H9 (cell line): ENCODE measurements at regions not wholly inside any gene's neighbourhood (a gene's known extent, or its start where the extent isn't known, plus 50 kb on each side); places are given as distances from the start of the nearest gene placed in this dataset.

Experiments used
- DNase-seq: peaks from one replicate; pipeline ENCODE4 v3.0.0-alpha.2; 2017
- H2AFZ ChIP-seq: one replicate; pipeline ENCODE4 v1.6.1; 2013; ENCODE audit warnings: mild to moderate bottlenecking, low read length, control low read depth, moderate library complexity
- H2AK5ac ChIP-seq: 2 replicates; pipeline ENCODE4 v1.6.1; 2013; ENCODE audit warnings: low read length, control low read depth, mixed read lengths; ENCODE audit not compliant: insufficient read length
- H2BK120ac ChIP-seq: one replicate; pipeline ENCODE4 v1.6.1; 2013; ENCODE audit warnings: low read depth, mild to moderate bottlenecking, low read length, control low read depth, inconsistent platforms; ENCODE audit not compliant: poor library complexity, severe bottlenecking
- H2BK12ac ChIP-seq: 2 replicates; pipeline ENCODE4 v1.6.1; 2013; ENCODE audit warnings: low read length, control low read depth, mixed read lengths, low read depth; ENCODE audit not compliant: insufficient read length
- H2BK15ac ChIP-seq: 2 replicates; pipeline ENCODE4 v1.6.1; 2013; ENCODE audit warnings: low read depth, low read length, control low read depth
- H2BK20ac ChIP-seq: one replicate; pipeline ENCODE4 v1.6.1; 2013; ENCODE audit warnings: low read depth, mild to moderate bottlenecking, low read length, control low read depth, inconsistent platforms; ENCODE audit not compliant: poor library complexity, severe bottlenecking
- H2BK5ac ChIP-seq: 2 replicates; pipeline ENCODE4 v1.6.1; 2013; ENCODE audit warnings: low read length, control low read depth, mixed read lengths; ENCODE audit not compliant: insufficient read length
- H3K14ac ChIP-seq: 2 replicates; pipeline ENCODE4 v1.6.1; 2013; ENCODE audit warnings: low read length, control low read depth; ENCODE audit not compliant: insufficient read depth
- H3K18ac ChIP-seq: 2 replicates; pipeline ENCODE4 v1.6.1; 2013; ENCODE audit warnings: low read depth, mild to moderate bottlenecking, mixed read lengths, low read length, control low read depth; ENCODE audit not compliant: insufficient read length
- H3K23ac ChIP-seq: 2 replicates; pipeline ENCODE4 v1.6.1; 2013; ENCODE audit warnings: low read length, control low read depth, mixed read lengths, low read depth; ENCODE audit not compliant: insufficient read length
- H3K23me2 ChIP-seq: 2 replicates; pipeline ENCODE4 v1.6.1; 2013; ENCODE audit warnings: low read depth, mild to moderate bottlenecking, mixed read lengths, low read length, control low read depth; ENCODE audit not compliant: insufficient read length, poor library complexity, severe bottlenecking
- H3K27ac ChIP-seq: 2 replicates; pipeline ENCODE4 v1.5.1; 2013; ENCODE audit warnings: low read length, control low read depth, mixed read lengths, low read depth; ENCODE audit not compliant: insufficient read length
- H3K27me3 ChIP-seq: 2 replicates; pipeline ENCODE4 v1.6.1; 2013; ENCODE audit warnings: low read length, control low read depth, inconsistent platforms; ENCODE audit not compliant: insufficient read depth
- H3K4ac ChIP-seq: 2 replicates; pipeline ENCODE4 v1.6.1; 2013; ENCODE audit warnings: low read depth, mild to moderate bottlenecking, control low read depth, inconsistent platforms, low read length, moderate library complexity
- H3K4me1 ChIP-seq: 2 replicates; pipeline ENCODE4 v1.6.1; 2013; ENCODE audit warnings: low read length, control low read depth, inconsistent platforms; ENCODE audit not compliant: insufficient read depth
- H3K4me2 ChIP-seq: 2 replicates; pipeline ENCODE4 v1.6.1; 2013; ENCODE audit warnings: low read length, control low read depth, mixed read lengths; ENCODE audit not compliant: insufficient read length, insufficient read depth
- H3K56ac ChIP-seq: 2 replicates; pipeline ENCODE4 v1.6.1; 2013; ENCODE audit warnings: low read depth, mild to moderate bottlenecking, mixed read lengths, low read length, control low read depth; ENCODE audit not compliant: insufficient read length
- H3K79me1 ChIP-seq: 2 replicates; pipeline ENCODE4 v1.6.1; 2013; ENCODE audit warnings: low read depth, mild to moderate bottlenecking, moderate library complexity, low read length, control low read depth, inconsistent platforms; ENCODE audit not compliant: insufficient read depth, poor library complexity, severe bottlenecking
- H3K79me2 ChIP-seq: 2 replicates; pipeline ENCODE4 v1.6.1; 2013; ENCODE audit warnings: low read length, control low read depth, inconsistent platforms; ENCODE audit not compliant: insufficient read depth
- H3K9ac ChIP-seq: 2 replicates; pipeline ENCODE4 v1.6.1; 2013; ENCODE audit warnings: low read length, control low read depth, mixed read lengths; ENCODE audit not compliant: insufficient read length; ENCODE audit errors: extremely low read depth
- H3K9me3 ChIP-seq: one replicate; pipeline ENCODE4 v1.6.1; 2013; ENCODE audit warnings: low read depth, low read length, inconsistent platforms; ENCODE audit not compliant: control insufficient read depth
- H3T11ph ChIP-seq: one replicate; pipeline ENCODE4 v1.6.1; 2013; ENCODE audit warnings: mild to moderate bottlenecking, low read length, control low read depth, inconsistent platforms
- H4K20me1 ChIP-seq: one replicate; pipeline ENCODE4 v1.6.1; 2013; ENCODE audit not compliant: control insufficient read depth, insufficient read length, insufficient read depth
- H4K5ac ChIP-seq: 2 replicates; pipeline ENCODE4 v1.6.1; 2013; ENCODE audit warnings: low read depth, mild to moderate bottlenecking, mixed read lengths, low read length, control low read depth; ENCODE audit not compliant: insufficient read length
- H4K8ac ChIP-seq: replicated peaks from 2 replicates; pipeline ENCODE4 v1.6.1; 2013; ENCODE audit warnings: low read length, control low read depth, mixed read lengths, low read depth; ENCODE audit not compliant: insufficient read length
- H4K91ac ChIP-seq: 2 replicates; pipeline ENCODE4 v1.6.1; 2013; ENCODE audit warnings: low read depth, mild to moderate bottlenecking, moderate library complexity, mixed read lengths, low read length, control low read depth; ENCODE audit not compliant: insufficient read length
- H3K27ac Mint-ChIP-seq, 3 experiments: 2 replicates in 2 of 3; 3 replicates in 1 of 3; pipeline ENCODE4 v1.8.0; 2020 to 2021; ENCODE audit warnings: mixed read lengths in 3 of 3, mild to moderate bottlenecking in 1 of 3, moderate library complexity in 1 of 3
- H3K27me3 Mint-ChIP-seq: 2 replicates; pipeline ENCODE4 v1.8.0; 2021; ENCODE audit warnings: low read depth, mild to moderate bottlenecking, moderate library complexity, mixed read lengths
- H3K36me3 Mint-ChIP-seq, 3 experiments: 2 replicates in 2 of 3; 3 replicates in 1 of 3; pipeline ENCODE4 v1.8.0; 2020 to 2021; ENCODE audit warnings: low read depth in 3 of 3, mixed read lengths in 3 of 3; ENCODE audit not compliant: insufficient read depth in 1 of 3
- H3K4me1 Mint-ChIP-seq, 2 experiments: 2 replicates each; pipeline ENCODE4 v1.8.0; 2020; ENCODE audit warnings: mixed read lengths in 2 of 2
- H3K4me3 Mint-ChIP-seq, 2 experiments: 2 replicates in 1 of 2; 3 replicates in 1 of 2; pipeline ENCODE4 v1.8.0; 2020 to 2021; ENCODE audit warnings: mild to moderate bottlenecking in 2 of 2, mixed read lengths in 2 of 2, moderate library complexity in 1 of 2
- H3K9me3 Mint-ChIP-seq, 2 experiments: 2 replicates in 1 of 2; 3 replicates in 1 of 2; pipeline ENCODE4 v1.8.0; 2020; ENCODE audit warnings: mild to moderate bottlenecking in 2 of 2, mixed read lengths in 2 of 2, moderate library complexity in 1 of 2
- WGBS: extraction: QIAGEN DNeasy Blood & Tissue Kit; methylation state at CpG from one replicate; pipeline ENCODE4 v1.1.7; 2013; ENCODE audit warnings: missing lambda C conversion rate, low lambda C conversion rate, mixed read lengths; ENCODE audit not compliant: insufficient read length; ENCODE audit errors: extremely low coverage; 5-methylcytosine and 5-hydroxymethylcytosine counted together
- TF ChIP-seq, protein P1 (sequence below): fragments of 200-600 bp; sonication (generic); conservative IDR thresholded peaks from 3 replicates; pipeline ENCODE4 v1.8.0; 2021; ENCODE audit warnings: antibody characterized with exemption, mild to moderate bottlenecking

DNA sequence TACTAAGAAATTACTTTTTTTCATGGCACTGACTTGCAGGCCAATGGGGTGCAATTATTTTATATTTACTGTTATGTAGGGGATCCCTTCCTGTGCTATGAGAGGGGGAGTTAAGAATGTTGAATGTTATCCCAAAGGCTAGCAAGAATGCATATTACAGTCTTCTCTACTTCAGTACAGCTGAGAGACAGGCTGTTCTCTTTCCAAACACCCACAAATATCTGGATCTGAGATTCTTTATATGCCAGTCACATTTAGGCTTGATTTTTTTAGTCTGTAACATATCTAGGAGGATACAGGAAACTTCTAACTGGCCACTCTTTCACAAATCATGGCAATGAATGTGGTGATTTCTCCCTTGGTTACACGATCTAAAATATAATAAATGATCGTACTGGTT, 266.4 kb upstream of the FZD8 start:
- no peak overlapping the region for H3K27ac ChIP-seq
- no peak overlapping the region for H4K5ac ChIP-seq
- no peaks in the 10 kb centered on the region for H3K36me3 Mint-ChIP-seq
- no peak overlapping the region for H4K91ac ChIP-seq
- no peak overlapping the region for H2BK12ac ChIP-seq
- no peak overlapping the region for H2BK20ac ChIP-seq
- H3K9me3 ChIP-seq, result no peaks in the 10 kb centered on the region
- no peak overlapping the region for H3K14ac ChIP-seq
- no peak overlapping the region for H2BK15ac ChIP-seq
- no peak overlapping the region for H3K4me3 Mint-ChIP-seq
- H2AFZ ChIP-seq, result no peak overlapping the region
- no peaks in the 10 kb centered on the region for H3K79me2 ChIP-seq
- H3K27ac Mint-ChIP-seq, result no peak overlapping the region
- WGBS, result no CpG with 5 or more reads among the region's 2 CpGs
- H3K79me1 ChIP-seq, result no peaks in the 10 kb centered on the region
- peaks cover 27 to 30% of the 10 kb centered on the region in 2 experiments for H3K4me1 Mint-ChIP-seq
- no peak overlapping the region for H4K8ac ChIP-seq
- no peaks in the 10 kb centered on the region; the same call in 1 of the 2 replicates for H3K27me3 Mint-ChIP-seq
- H3K4me2 ChIP-seq, result no peak overlapping the region
- no peak overlapping the region for H3T11ph ChIP-seq
- no peak overlapping the region for H3K9ac ChIP-seq
- H3K23me2 ChIP-seq, result no peaks in the 10 kb centered on the region
- DNase-seq, result no peak
- no peak overlapping the region for H3K23ac ChIP-seq
- no peak overlapping the region for H2AK5ac ChIP-seq
- no peak overlapping the region for H3K18ac ChIP-seq
- TF ChIP-seq, protein P1, sequence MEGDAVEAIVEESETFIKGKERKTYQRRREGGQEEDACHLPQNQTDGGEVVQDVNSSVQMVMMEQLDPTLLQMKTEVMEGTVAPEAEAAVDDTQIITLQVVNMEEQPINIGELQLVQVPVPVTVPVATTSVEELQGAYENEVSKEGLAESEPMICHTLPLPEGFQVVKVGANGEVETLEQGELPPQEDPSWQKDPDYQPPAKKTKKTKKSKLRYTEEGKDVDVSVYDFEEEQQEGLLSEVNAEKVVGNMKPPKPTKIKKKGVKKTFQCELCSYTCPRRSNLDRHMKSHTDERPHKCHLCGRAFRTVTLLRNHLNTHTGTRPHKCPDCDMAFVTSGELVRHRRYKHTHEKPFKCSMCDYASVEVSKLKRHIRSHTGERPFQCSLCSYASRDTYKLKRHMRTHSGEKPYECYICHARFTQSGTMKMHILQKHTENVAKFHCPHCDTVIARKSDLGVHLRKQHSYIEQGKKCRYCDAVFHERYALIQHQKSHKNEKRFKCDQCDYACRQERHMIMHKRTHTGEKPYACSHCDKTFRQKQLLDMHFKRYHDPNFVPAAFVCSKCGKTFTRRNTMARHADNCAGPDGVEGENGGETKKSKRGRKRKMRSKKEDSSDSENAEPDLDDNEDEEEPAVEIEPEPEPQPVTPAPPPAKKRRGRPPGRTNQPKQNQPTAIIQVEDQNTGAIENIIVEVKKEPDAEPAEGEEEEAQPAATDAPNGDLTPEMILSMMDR, result no peak
- no peaks in the 10 kb centered on the region for H4K20me1 ChIP-seq
- H3K4me1 ChIP-seq, result no peaks in the 10 kb centered on the region; the same call in 1 of the 2 replicates
- no peaks in the 10 kb centered on the region for H3K27me3 ChIP-seq
- no peaks in the 10 kb centered on the region for H3K9me3 Mint-ChIP-seq
- no peak overlapping the region for H3K56ac ChIP-seq
- H2BK120ac ChIP-seq, result no peak overlapping the region
- H2BK5ac ChIP-seq, result no peak overlapping the region
- no peak overlapping the region for H3K4ac ChIP-seq
